Cardiac muscle cell (in vitro differentiated cells and primary cell): ENCODE measurements at regions not wholly inside any gene's neighbourhood (a gene's known extent, or its start where the extent isn't known, plus 50 kb on each side); places are given as distances from the start of the nearest gene placed in this dataset.
"Not testable (repeated sequence)": the region's sequence is repeated elsewhere in the genome, so short reads cannot be mapped to it uniquely, and the experiment has no call there.

Experiments used
- DNase-seq, 2 donors: peaks; one replicate each; pipeline versions ENCODE4 v3.0.0 to v3.0.0-alpha.2; 2010 to 2017; ENCODE audit warnings: low read depth in 1 of 2, low spot score in 1 of 2
- H3K27ac ChIP-seq: fragments of 200-600 bp; sonication (generic); 2 replicates; pipeline ENCODE4 v1.5.1; 2016
- H3K27me3 ChIP-seq: fragments of 200-600 bp; sonication (generic); 2 replicates; pipeline ENCODE4 v1.6.0; 2016; ENCODE audit warnings: control low read depth
- H3K36me3 ChIP-seq: fragments of 200-600 bp; sonication (generic); 2 replicates; pipeline ENCODE4 v1.5.1; 2016; ENCODE audit warnings: control low read depth
- H3K4me1 ChIP-seq: fragments of 200-600 bp; sonication (generic); 2 replicates; pipeline ENCODE4 v1.8.1; 2017; ENCODE audit warnings: low read depth, mild to moderate bottlenecking, mixed run types
- H3K4me3 ChIP-seq: fragments of 200-600 bp; sonication (generic); 2 replicates; pipeline ENCODE4 v1.5.1; 2016; ENCODE audit warnings: mild to moderate bottlenecking
- H3K9me3 ChIP-seq: fragments of 200-600 bp; sonication (generic); 2 replicates; pipeline ENCODE4 v1.5.1; 2017; ENCODE audit warnings: low read depth, mild to moderate bottlenecking, control low read depth
- CTCF ChIP-seq: IDR thresholded peaks from 2 replicates; pipeline ENCODE4 v1.5.1; 2012; ENCODE audit warnings: low read depth, mild to moderate bottlenecking, low read length

- no peak overlapping the region for H3K4me3 ChIP-seq
- TF ChIP-seq CTCF, result no peak
Observed at GRCh38 chr2:239646184-239646583, 245.4 kb upstream of the HDAC4 start.

GRCh38 chr2:239644594-239644993, 243.8 kb upstream of the HDAC4 start:
- H3K27ac ChIP-seq, H3K4me3 ChIP-seq, H3K4me1 ChIP-seq, H3K36me3 ChIP-seq, DNase-seq, H3K9me3 ChIP-seq, H3K27me3 ChIP-seq: not testable (repeated sequence)

More at GRCh38 chr2:239646184-239646583, 245.4 kb upstream of the HDAC4 start:
- H3K27me3 ChIP-seq, result no peaks in the 10 kb centered on the region
- no peak for DNase-seq
- no peaks in the 10 kb centered on the region for H3K36me3 ChIP-seq
- H3K27ac ChIP-seq, result no peak overlapping the region
- no peaks in the 10 kb centered on the region for H3K9me3 ChIP-seq
- H3K4me1 ChIP-seq, result no peaks in the 10 kb centered on the region

GRCh38 chr2:239644011-239644410, 243.2 kb upstream of the HDAC4 start:
- Histone ChIP-seq H3K36me3 (no peaks in the 10 kb centered on the region), H3K27me3 (no peaks in the 10 kb centered on the region), H3K27ac (no peak overlapping the region), H3K4me3 (no peak overlapping the region), H3K4me1 (no peaks in the 10 kb centered on the region), H3K9me3 (no peaks in the 10 kb centered on the region)
- no peak for TF ChIP-seq CTCF
- peak in 1 of 2 donors; percentile 42 for DNase-seq

GRCh38 chr2:239642406-239643004, 241.7 kb upstream of the HDAC4 start:
- Histone ChIP-seq H3K4me1 (no peaks in the 10 kb centered on the region), H3K4me3 (no peak overlapping the region), H3K27me3 (no peaks in the 10 kb centered on the region), H3K27ac (no peak overlapping the region), H3K9me3 (no peaks in the 10 kb centered on the region), H3K36me3 (no peaks in the 10 kb centered on the region)
- no peak for TF ChIP-seq CTCF
- no peak for DNase-seq

- H3K27ac ChIP-seq, H3K9me3 ChIP-seq, H3K36me3 ChIP-seq, H3K4me1 ChIP-seq, H3K27me3 ChIP-seq, DNase-seq, H3K4me3 ChIP-seq: not testable (repeated sequence)
Observed at GRCh38 chr2:239641904-239642303, 241.1 kb upstream of the HDAC4 start.

GRCh38 chr2:239640676-239641578, 240.1 kb upstream of the HDAC4 start:
- no peak for DNase-seq
- no peaks in the 10 kb centered on the region for H3K9me3 ChIP-seq
- H3K27ac ChIP-seq, result no peak overlapping the region
- no peaks in the 10 kb centered on the region for H3K36me3 ChIP-seq
- no peak overlapping the region for H3K4me3 ChIP-seq
- no peaks in the 10 kb centered on the region for H3K4me1 ChIP-seq
- H3K27me3 ChIP-seq, result no peaks in the 10 kb centered on the region
- TF ChIP-seq CTCF, result no peak
